Left cardiac atrium (tissue), 4 donors: ENCODE measurements at regions not wholly inside any gene's neighbourhood (a gene's known extent, or its start where the extent isn't known, plus 50 kb on each side); places are given as distances from the start of the nearest gene placed in this dataset.
A peak's percentile ranks its signal among the peaks of the same experiment; 100 is the strongest.

Experiments used
- ATAC-seq, 2 donors: fragments of 200-7000 bp; cut with Tn5 transposase; one replicate each; pipeline ENCODE4 v1.9.1; 2020; ENCODE audit warnings: mild to moderate bottlenecking in 2 of 2, moderate library complexity in 2 of 2
- DNase-seq: peaks from one replicate; pipeline ENCODE4 v3.0.0-alpha.2; 2020
- intact Hi-C, 2 donors: fragments of 100-400 bp; cut with DNase I; formaldehyde crosslinking; loops; one replicate each; pipeline versions ENCODE4 v1.14.1 to v1.15.1; 2022 to 2023
- donor health status: DM: no; HTN: yes; CAD: no.
- donor health status: DM: no; HTN: yes; CAD: no; lungs with severe emphysema.
- donor health status: DM: yes; HTN: yes; CAD: no.
- donor health status: Dilated cardiomyopathy.

DNA sequence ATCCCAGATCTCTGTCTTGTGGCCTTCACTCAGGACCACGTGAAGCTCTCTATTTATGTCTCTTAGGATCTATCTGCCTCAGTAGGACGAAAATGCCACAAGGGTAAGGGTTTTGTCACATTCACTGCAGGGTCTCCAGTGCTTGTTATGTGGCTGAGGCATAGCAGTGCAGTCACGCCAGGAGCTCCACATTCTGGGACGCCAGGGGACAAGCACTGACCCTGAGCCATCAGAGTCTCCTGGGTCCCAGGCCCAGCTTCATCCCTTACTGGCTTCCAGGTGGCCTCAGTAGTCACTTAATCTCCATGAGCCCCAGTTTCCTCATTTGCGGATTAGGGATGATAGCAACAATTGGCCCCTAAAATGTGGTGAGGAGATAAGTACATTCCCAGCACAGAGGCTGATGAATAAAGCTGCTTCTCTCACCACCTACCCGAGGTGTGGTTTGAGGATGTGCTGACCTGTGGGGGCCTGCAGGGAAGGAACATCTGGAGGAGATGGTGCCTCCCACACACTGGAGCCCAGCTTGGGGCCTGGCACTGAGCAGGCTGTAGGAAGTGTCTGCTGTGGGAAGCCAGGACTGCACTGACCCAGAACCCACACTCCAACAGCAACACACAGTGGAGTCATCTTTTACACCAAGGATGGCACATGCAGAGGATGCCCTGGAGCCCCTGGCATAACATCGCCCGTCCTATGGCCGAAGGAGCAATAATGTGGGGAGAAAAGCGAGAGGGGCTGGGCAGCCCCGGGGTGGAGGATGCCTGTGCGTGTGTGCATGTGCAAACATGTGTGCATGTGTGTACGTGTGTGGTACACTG is 93.2 kb upstream of the IQSEC1 start:
- intact Hi-C loops, result no loop called here
- DNase-seq (no peak), ATAC-seq (no peak)

DNA sequence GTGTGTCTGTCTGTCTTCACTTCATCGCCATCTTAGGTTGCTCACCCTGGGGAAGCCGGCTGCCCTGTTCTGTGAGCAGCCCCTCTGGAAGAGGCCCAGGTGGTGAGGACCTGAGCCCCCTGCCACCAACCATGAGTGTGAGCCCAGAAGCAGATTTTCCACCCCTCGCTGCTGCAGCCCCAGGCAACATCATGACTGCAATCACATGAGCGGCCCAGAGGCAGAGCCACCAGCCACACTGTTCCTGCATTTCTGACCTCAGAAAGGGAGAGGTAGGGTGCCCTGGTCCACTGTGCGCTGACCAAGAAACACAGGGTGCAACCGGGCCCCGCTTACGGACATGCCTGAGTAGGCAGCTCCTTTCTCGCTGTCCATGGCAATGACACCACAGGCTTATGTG is 92.3 kb upstream of the IQSEC1 start:
- DNase-seq (no peak), ATAC-seq (no peak)
- intact Hi-C loops, result no loop called here

DNA sequence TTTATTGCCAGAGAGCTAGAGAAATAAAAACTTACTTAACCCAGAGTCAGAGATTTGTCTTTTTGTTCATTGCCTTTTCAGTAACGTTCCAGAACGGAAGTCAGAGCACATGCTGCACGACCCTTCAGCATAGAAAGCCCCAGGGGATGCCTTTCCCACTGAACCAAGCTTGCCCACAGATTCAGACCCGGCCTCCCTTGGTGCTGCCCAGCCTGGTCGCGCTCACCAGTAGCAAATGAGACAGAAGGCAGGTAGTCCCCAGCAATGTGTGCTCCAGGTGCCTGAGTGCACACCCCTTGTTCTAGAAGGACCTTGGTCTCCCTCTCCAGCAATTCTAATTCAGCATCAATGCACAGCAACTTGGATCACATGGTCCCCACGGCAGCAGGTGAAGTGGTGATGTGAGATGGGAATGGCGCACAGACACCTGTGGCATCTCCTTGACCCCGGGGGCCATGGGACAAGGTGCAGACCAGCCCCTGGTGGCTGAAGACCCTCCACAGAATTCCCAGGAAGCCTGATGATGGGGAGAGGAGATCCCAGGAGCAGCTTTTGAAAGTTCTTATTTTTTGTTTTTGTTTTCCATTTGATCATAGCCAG is 91.8 kb upstream of the IQSEC1 start:
- no peak for ATAC-seq
- intact Hi-C loops, result no loop called here
- no peak for DNase-seq

DNA sequence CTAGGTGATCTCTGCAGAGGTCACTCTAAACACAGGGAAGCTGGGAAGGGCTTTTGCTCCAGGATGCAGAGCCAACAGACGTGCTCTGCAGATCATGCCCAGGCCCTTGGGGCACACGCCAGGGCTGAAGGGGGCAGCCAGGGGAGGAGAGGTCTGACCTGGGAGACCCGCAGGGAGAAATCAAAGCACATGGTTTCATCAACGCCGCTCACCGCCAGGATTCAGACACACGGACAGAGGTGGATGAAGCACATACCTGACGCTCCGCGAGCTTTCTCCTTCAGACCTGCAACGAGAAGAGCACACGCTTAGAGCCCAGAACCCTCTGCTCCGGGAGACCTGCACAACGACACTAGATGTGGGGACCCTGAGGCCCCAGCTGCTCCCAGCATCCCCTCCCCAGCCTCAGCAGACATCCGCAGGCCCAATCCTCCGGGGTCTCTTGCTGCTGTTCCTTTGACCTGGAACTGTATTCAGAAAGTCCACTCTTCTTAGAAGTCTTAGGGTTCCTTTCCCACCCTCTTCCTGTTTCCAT is 90.7 kb upstream of the IQSEC1 start:
- DNase-seq, result no peak
- no peak for ATAC-seq
- intact Hi-C loops, result no loop called here

GRCh38 chr3:13162549-13163320 is 89.5 kb upstream of the IQSEC1 start:
- intact Hi-C loops, result no loop called here
- no peak for ATAC-seq
- DNase-seq, result no peak

- ATAC-seq, result no peak
- intact Hi-C loops, result no loop called here
These were observed 88.7 kb upstream of the IQSEC1 start for GRCh38 chr3:13161771-13162535.

DNA sequence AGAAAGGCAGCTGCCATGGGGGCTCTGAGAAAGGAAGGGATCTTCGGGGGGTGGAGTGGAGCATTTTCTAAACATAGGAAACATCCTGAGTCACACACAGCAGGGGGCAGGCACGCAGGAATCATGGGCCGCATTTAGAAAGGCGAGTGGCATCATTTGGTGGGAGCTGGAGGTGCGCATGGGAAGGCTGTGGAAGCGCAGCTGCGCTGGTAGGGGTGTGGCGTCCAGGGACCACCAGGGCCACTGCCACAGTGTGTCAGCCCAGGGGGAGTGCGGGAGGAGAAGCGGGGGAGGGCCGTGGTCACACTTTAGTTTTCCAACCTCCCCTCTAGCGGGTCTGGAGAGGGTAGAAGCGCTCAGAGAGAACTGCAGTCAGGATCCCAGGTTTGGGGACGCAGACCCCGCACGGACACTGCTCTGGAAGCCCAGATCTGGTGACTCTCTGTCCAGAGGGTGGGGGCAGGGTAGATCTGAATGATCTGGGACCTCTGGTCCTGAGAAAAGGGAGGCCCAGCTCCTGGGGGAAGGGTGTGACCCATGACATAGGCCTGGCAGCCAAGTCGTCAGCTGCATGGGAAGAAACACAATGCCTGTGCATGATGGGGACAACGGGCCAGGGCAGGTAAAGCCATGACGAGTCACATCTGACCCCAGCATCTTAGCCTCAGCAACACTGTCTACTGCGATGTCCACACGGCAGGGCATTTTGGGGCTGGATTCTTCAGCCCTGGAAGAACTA is 88.0 kb upstream of the IQSEC1 start:
- no peak for ATAC-seq
- intact Hi-C loops, result no loop called here
- DNase-seq, result no peak

More at GRCh38 chr3:13161771-13162535, 88.7 kb upstream of the IQSEC1 start:
- no peak for DNase-seq

GRCh38 chr3:13160619-13161018 is 87.4 kb upstream of the IQSEC1 start:
- intact Hi-C loops, result no loop called here
- ATAC-seq (no peak), DNase-seq (no peak)

- intact Hi-C loops, result no loop called here
- DNase-seq (no peak), ATAC-seq (no peak)
These were observed 86.7 kb upstream of the IQSEC1 start for GRCh38 chr3:13159890-13160289.

DNA sequence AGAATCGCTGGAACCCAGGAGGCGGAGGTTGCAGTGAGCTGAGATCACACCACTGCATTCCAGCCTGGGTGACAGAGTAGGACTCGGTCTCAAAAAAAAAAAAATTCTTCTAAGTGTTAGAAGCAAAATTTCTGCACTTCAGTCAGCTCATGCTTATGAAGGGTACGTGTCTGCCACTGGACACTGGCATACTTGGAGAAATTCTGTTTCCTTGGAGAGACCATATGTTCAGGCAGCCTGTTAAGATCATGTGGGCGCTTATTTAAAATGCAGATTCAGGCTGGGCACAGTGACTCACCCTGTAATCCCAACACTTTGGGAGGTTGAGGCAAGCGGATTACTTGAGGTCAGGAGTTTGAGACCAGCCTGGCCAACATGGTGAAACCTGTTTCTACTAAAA is 85.6 kb upstream of the IQSEC1 start:
- DNase-seq (no peak), ATAC-seq (no peak)
- intact Hi-C loops, result no loop called here

GRCh38 chr3:13158408-13158807 is 85.2 kb upstream of the IQSEC1 start:
- intact Hi-C loops, result no loop called here
- ATAC-seq (no peak), DNase-seq (no peak)

DNA sequence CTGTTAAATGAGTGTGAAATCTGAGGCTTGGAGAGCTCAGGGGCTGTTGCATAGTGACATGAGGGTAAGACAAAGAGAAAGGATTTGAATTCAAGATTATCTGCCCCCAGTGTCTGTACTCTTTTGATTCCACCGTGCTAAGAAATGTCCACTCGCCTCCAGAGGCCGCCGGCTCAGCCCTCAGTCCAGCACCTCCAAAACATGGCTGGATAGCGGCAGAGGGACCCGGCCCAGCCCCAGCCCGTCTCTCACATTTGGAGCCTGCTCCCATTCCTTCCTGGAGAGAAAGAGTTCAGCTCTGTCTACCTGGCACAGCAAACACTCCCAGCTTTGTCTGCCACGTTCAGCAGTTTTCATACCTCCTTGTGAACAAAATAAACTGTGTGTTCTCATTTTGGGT is 84.8 kb upstream of the IQSEC1 start:
- DNase-seq (no peak), ATAC-seq (no peak)
- intact Hi-C loops, result no loop called here

DNA sequence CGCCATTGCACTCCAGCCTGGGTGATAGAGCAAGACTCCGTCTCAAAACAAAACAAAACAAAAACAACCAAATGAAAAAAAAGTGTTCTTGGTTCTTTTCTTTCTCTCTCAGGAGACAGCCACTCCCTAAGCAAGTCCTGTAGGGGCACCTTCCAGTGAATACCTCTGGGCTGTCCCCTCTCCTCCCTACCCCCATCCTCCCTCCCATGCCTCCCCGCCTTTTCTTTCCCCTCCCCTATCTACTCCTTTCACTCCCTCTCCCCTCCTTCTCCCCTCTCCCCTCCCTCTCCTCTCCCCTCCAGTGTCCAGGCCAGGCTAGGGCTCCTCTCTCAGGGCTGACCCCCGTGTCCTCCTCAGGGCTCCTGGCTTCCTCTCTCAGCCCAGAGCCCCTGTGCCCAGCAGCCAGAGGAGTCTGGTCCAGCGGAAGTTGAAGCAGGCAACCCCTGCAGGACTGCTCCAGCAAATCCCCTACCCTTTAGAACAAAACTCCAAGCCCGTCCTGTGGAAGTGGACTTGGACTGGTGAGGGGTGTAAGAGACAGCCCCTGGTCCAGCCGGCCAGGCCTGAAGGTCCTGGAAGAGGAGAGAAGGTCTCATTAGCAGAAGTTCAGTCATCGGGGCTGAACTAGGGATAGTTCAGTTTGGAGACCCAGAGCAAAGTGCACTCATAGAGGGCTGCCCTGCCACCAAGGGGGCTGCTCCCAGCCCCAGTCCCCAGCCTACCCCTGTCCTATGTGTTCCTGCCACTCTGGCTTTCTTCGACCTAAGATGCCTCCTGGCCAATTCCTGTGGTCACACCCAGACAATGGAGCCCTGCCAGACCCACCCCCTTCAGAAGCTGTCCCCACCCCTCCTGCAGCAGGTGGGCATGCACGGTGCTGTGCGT is 79.8 kb upstream of the IQSEC1 start:
- no peak for DNase-seq
- intact Hi-C loops, result no loop called here
- no peak for ATAC-seq

GRCh38 chr3:13150624-13151023 is 77.4 kb upstream of the IQSEC1 start:
- no peak for ATAC-seq
- DNase-seq, result no peak
- intact Hi-C loops, result no loop called here

DNA sequence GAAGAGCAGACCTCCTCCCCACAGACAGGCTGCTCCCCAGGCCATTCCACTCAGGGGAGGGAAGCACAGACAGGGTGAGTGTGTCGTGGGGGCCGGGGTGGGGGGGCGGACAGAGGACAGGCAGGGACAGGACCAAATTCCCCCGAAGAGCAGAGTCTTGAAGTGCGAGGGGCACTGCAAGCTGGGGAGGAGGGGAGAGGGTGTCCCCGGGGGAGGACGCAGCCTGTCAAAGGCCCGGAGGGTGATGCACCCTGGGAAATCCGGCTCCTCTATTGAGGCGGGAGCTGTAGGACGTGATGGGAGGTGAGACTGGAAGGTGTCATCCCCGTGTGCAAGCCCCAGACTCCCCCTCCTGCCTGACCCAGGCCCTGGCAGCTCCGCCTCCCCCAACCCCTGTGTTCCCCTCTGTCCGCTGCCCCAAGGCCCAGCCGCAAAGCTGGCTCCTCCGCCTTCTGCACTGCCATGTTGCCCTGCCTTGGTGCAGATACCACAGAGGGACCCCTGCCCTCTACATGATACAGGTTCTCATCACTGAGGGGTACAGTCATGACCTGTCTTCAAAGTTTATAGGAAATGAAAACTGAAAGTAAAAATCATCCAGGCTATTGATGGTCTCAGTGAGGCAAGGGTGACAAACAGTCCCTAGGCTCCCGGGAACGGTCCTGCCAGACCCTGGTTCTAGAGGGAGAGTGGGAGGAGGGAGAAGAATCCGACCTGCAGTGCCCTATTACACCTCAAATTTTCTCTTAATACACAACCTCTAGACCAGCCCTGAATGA is 76.3 kb upstream of the IQSEC1 start:
- DNase-seq (no peak), ATAC-seq (peak in 1 of 2 donors; percentile 34)
- intact Hi-C loops, result no loop called here

DNA sequence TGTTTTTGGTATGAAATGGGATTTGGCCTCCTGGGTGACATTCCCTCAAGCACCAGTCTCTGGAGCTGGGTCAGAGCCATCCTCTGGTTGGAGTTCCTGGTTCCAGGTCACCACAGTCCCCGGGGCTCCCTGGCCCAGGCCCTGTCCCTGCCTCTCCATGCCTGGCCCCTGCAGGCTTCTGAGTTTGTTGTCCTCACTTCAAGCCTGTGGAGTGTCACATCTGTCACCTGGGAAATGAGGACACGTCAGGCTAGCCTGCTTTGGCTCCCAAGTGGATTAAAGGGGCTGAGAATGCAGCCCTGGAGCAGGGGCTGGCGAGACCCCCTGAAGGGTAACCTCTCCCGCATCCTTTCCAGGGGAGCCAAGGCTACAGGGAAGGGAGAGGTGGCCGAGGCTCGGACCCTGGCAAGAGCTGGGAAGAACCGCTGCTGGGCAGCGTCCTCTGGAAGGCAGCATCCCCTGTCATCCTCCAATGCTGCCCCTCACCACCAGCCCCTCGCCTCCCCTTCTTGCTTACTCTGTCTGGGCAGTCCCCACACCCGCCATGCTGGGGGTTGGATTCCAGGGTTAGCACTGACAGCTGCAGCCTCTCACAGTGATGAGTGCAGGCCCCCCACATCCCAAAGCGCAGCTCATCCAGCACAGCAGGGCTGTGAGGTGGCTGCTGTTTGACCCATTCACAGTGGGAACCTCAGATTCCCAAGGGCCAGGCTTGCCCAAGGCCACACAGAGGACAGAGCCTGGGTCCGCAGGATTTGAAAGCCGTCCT is 75.5 kb upstream of the IQSEC1 start:
- DNase-seq (no peak), ATAC-seq (peak in 1 of 2 donors; percentile 17)
- intact Hi-C loops, result no loop called here
